ENCODE measurements at regions not wholly inside any gene's neighbourhood (a gene's known extent, or its start where the extent isn't known, plus 50 kb on each side); places are given as distances from the start of the nearest gene placed in this dataset.
"Not testable (repeated sequence)": the region's sequence is repeated elsewhere in the genome, so short reads cannot be mapped to it uniquely, and the experiment has no call there.

DNA sequence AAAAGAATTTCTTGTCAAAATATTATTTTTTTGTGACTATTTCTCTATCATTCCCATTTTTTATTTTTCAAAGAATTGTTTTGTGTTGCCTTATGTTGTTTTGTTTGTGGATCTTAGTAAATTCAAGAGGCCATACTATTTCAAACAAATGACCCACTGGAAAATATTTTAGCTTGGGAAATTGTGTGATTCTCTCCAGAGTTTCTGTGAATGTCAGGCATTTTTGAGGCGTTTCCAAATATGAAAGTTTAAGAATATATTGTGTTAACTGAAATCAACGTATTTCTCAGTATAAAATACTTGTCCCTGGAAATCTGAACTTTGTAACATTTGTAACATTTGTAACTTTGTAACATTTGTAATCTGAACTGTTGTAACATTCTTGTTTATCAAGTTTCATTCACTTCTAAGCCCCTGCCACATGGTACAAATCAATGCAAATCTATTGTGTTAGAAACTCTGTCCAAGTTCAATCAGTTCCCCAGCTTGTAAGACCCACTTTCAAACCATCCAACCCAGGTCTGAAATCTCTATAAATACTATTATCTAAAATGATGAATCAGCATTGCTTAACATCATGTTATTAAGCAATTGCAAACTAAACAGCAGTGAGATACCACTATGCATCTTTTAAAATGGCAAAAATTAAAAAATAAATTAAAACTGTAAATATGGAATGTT is 465.4 kb upstream of the GRID2 start:
- DNase-seq (ENCODE audit: low read depth) = peak; percentile 79

GRCh38 chr4:91840359-91840758 is 463.4 kb upstream of the GRID2 start:
- no peak for DNase-seq (ENCODE audit: low read depth)

- DNase-seq (ENCODE audit: low read depth) = no peak
These were observed 457.5 kb upstream of the GRID2 start for GRCh38 chr4:91846233-91846632.

DNA sequence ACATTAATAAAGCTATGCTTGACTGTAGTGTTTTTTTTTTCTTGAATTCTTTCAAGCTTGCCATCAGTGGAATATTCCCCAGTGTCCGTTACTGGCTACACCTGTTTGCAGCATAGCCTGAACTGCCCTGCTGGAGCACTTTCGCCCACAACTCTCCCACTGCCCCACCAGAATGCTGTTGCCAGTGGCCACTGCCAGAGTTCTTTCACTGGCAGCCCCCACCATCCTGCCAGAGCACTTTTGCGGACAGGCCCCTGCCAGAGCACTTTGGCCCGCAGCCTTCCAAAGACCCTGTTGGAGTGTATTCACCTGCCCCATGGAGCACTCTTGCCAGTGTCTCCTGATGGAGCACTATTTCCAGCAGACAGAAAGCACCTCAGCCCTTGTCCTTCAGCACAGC is 452.3 kb upstream of the GRID2 start:
- DNase-seq (ENCODE audit: low read depth) = no peak

GRCh38 chr4:91887926-91888325 is 415.8 kb upstream of the GRID2 start:
- no peak for DNase-seq (ENCODE audit: low read depth)

DNA sequence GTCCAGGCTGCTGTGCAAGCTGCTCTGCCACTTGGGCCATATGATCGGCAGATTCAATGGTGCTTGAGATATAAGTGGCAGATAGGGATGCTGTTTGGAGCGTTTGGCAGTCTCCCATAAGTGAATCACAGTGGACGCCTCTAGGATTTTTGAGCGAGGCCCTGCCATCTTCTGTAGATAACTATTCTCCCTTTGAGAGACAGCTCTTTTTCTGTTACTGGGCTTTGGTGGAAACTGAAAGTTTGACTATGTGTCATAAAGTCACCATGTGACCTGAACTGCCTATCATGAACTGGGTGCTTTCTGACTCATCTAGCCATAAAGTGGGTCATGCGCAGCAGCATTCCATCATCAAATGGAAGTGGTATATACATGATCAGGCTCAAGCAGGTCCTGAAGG is 412.5 kb upstream of the GRID2 start:
- DNase-seq (ENCODE audit: low read depth) = not testable (repeated sequence)

DNA sequence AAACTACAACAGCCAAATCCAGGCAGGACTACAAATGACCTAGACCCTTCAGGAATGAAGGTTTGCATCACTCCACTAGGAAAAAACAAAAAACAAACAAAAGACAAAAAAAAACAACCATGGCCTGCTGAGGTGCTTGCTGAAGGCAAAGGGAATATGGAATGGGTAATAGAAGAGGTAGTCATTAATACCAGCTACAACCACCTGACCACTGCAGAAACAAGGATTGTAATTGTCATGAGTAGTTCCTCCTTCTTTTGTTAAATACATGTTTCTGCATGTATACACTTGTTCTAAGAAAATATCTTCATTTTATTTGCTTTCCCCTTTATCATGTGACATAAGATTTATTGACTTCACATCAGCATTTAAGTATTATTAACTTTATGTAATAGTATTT is 409.8 kb upstream of the GRID2 start:
- DNase-seq (ENCODE audit: low read depth) = no peak

- no peak for DNase-seq (ENCODE audit: low read depth)
These were observed 399.2 kb upstream of the GRID2 start for GRCh38 chr4:91904556-91904955.

DNA sequence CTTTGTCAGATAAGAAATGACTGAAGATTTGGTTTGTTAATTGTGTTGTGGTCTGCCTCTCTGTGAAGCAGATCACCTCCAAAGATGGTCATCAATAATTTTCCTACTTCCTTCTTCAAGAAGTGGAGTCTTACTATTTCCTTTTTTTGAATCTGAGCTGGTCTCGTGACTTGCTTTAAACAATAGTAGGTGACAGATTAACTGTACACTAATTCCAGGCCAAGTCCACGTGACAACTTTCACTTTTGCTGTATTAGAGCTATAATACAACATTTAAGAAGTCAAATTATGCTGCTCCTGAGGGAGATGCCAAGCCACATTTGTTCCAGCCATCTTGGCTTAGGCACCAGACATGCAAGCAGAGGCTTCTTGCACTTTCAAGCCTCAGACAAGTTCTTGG is 393.8 kb upstream of the GRID2 start:
- DNase-seq (ENCODE audit: low read depth) = no peak

DNA sequence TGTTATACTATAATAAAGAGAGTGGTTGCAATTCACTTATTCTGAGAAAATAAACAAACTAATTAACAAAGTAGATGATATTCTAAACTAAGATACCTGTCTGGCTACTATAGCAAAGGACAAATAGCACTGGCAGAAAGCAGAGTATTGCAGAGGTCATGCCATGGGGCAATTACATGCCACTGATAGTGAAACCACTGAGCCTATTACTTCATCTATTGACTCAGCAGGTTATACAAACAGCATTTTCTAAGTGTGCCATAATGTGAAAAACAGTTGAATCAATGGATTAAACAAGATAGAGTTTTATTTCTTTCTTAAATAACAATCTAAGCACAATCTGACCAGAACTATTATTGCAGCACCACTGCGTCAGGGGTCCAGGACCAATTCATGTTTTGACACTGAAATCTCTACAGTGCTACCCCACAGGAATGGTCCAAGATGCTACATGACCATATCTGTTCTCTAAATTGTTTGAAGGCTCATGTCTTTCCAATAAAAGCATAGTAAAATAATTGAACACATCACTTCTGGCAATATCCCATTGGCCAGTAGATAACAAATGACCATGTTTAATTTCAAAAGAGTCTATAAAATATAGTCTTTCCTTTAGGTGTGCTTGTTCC is 389.5 kb upstream of the GRID2 start:
- peak; percentile 64 for DNase-seq (ENCODE audit: low read depth)

- peak; percentile 32 for DNase-seq (ENCODE audit: low read depth)
These were observed 387.5 kb upstream of the GRID2 start for GRCh38 chr4:91916219-91916618.

- DNase-seq (ENCODE audit: low read depth) = no peak
These were observed 379.1 kb upstream of the GRID2 start for GRCh38 chr4:91924625-91925024.

- no peak for DNase-seq (ENCODE audit: low read depth)
These were observed 368.5 kb upstream of the GRID2 start for GRCh38 chr4:91935217-91935616.

DNA sequence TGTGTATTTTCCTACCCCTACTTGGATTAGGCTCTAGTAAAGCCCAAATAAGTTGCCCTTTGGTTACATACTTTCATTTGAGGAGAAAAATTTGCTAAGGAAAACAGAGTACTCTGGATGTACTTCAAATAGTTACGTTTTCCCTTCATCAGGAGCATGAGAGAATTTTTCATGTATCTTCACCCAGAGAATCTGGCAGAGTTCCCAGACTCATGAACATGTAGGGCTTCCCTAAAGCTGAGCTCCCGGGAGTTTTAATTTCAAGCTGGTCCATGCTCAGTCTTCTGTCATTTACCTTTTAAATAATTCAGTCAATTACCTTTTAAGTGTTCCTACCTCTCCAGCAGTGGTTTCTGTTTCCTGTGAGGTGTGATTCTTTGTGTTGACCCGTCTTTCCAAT is 367.5 kb upstream of the GRID2 start:
- DNase-seq (ENCODE audit: low read depth) = peak; percentile 67

- no peak for DNase-seq (ENCODE audit: low read depth)
These were observed 345.8 kb upstream of the GRID2 start for GRCh38 chr4:91957963-91958362.

GRCh38 chr4:91958596-91958995 is 345.2 kb upstream of the GRID2 start:
- no peak for DNase-seq (ENCODE audit: low read depth)

GRCh38 chr4:91961504-91961903 is 342.3 kb upstream of the GRID2 start:
- DNase-seq (ENCODE audit: low read depth) = peak; percentile 41

- DNase-seq (ENCODE audit: low read depth) = peak; percentile 79
These were observed 340.3 kb upstream of the GRID2 start for GRCh38 chr4:91963486-91963885.

- DNase-seq (ENCODE audit: low read depth) = no peak
These were observed 338.6 kb upstream of the GRID2 start for GRCh38 chr4:91965166-91965565.

DNA sequence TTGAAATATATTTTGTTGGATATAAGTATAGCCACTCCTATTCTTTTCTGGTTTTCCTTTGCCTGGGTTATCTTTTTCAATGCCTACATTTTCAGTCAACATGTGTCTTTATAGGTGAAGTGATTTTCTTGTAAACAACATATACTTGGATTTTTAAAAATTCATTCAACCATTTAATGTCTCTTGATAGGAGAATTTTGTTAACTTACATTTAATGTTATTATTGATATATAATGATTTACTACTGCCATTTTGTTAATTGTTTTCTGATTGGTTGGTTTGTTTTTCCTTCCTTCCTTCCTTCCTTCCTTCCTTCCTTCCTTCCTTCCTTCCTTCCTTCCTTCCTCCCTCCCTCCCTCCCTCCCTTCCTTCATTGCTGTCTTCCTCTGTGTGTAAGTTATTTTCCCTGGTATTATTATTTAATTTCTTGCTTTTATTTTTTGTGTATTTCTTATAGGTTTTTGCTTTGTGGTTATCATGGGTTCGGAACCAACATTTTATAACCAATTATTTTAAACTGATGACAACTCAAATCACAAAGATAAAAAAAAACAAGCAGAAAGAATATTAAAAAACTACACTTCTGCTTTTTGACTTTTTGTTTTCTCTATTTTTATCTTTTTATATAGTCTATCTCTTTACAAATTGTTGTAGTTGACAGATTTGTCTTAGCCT is 330.1 kb upstream of the GRID2 start:
- DNase-seq (ENCODE audit: low read depth) = no peak

GRCh38 chr4:91984466-91984865 is 319.3 kb upstream of the GRID2 start:
- peak; percentile 63 for DNase-seq (ENCODE audit: low read depth)

- DNase-seq (ENCODE audit: low read depth) = no peak
These were observed 313.9 kb upstream of the GRID2 start for GRCh38 chr4:91989914-91990313.

DNA sequence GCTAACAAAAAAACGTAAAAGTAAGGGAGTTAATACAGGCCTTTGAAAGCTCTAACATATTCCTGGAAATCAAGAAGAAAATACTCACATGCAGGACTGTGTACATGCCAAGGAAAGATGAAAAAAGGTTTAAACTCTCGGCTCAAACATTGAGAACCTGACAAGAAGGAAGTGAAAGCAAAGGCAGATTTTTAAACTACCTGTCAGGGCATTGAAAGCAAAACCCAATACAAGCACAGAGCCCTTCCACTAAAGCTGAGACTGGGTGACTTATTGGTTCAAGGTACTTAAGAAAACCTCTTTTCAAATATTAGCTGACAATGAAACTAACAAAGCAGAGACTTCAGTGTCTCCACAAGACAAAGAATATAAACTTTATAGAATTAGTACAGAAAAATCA is 313.0 kb upstream of the GRID2 start:
- DNase-seq (ENCODE audit: low read depth) = no peak

GRCh38 chr4:91997045-91997444 is 306.7 kb upstream of the GRID2 start:
- DNase-seq (ENCODE audit: low read depth) = no peak
